Nephron progenitor cell (in vitro differentiated cells): ENCODE measurements at regions not wholly inside any gene's neighbourhood (a gene's known extent, or its start where the extent isn't known, plus 50 kb on each side); places are given as distances from the start of the nearest gene placed in this dataset.

Experiments used
- DNase-seq: peaks from one replicate; pipeline ENCODE4 v3.0.0; 2021
- H3K27ac Mint-ChIP-seq: 2 replicates; pipeline ENCODE4 v1.8.0; 2021; ENCODE audit warnings: mild to moderate bottlenecking, moderate library complexity, mixed read lengths
- H3K27me3 Mint-ChIP-seq: 2 replicates; pipeline ENCODE4 v1.8.0; 2021; ENCODE audit warnings: mild to moderate bottlenecking, low read depth, mixed read lengths; ENCODE audit not compliant: poor library complexity
- H3K36me3 Mint-ChIP-seq: 2 replicates; pipeline ENCODE4 v1.8.0; 2021; ENCODE audit warnings: low read depth, mixed read lengths
- H3K4me1 Mint-ChIP-seq: 2 replicates; pipeline ENCODE4 v1.8.0; 2021; ENCODE audit warnings: mixed read lengths
- H3K4me3 Mint-ChIP-seq: 2 replicates; pipeline ENCODE4 v1.8.0; 2021; ENCODE audit warnings: mild to moderate bottlenecking, moderate library complexity, mixed read lengths
- H3K9me3 Mint-ChIP-seq: 2 replicates; pipeline ENCODE4 v1.8.0; 2021; ENCODE audit warnings: mild to moderate bottlenecking, moderate library complexity, mixed read lengths
- CTCF ChIP-seq: fragments of 200-600 bp; sonication (generic); IDR thresholded peaks from 2 replicates; pipeline ENCODE4 v1.5.0; 2021; ENCODE audit warnings: antibody characterized with exemption

GRCh38 chr10:28986117-28986792, 302.6 kb upstream of the LYZL1 start:
- no peak for TF ChIP-seq CTCF
- no peak for DNase-seq
- Mint-ChIP-seq H3K27ac (no peak overlapping the region), H3K4me1 (peaks cover 53% of the 10 kb centered on the region), H3K27me3 (peaks cover 5% of the 10 kb centered on the region), H3K4me3 (no peak overlapping the region), H3K9me3 (no peaks in the 10 kb centered on the region), H3K36me3 (no peaks in the 10 kb centered on the region)

GRCh38 chr10:28986856-28987255, 302.0 kb upstream of the LYZL1 start:
- TF ChIP-seq CTCF, result no peak
- Mint-ChIP-seq H3K27me3 (peaks cover 6% of the 10 kb centered on the region), H3K9me3 (no peaks in the 10 kb centered on the region), H3K4me3 (no peak overlapping the region), H3K4me1 (peaks cover 54% of the 10 kb centered on the region), H3K27ac (peak overlapping the region; percentile 73), H3K36me3 (no peaks in the 10 kb centered on the region)
- DNase-seq, result no peak

- no peak overlapping the region for H3K4me3 Mint-ChIP-seq
- H3K27ac Mint-ChIP-seq, result no peak overlapping the region
- TF ChIP-seq CTCF, result no peak
- H3K9me3 Mint-ChIP-seq, result no peaks in the 10 kb centered on the region
- H3K27me3 Mint-ChIP-seq, result peaks cover 6% of the 10 kb centered on the region
- no peak for DNase-seq
- peaks cover 56% of the 10 kb centered on the region for H3K4me1 Mint-ChIP-seq
- H3K36me3 Mint-ChIP-seq, result no peaks in the 10 kb centered on the region
Observed at GRCh38 chr10:28987555-28988320, 301.1 kb upstream of the LYZL1 start.

- TF ChIP-seq CTCF, result no peak
- H3K9me3 Mint-ChIP-seq, result peaks cover 2% of the 10 kb centered on the region
- peaks cover 53% of the 10 kb centered on the region for H3K4me1 Mint-ChIP-seq
- no peak overlapping the region for H3K4me3 Mint-ChIP-seq
- no peaks in the 10 kb centered on the region for H3K36me3 Mint-ChIP-seq
- H3K27me3 Mint-ChIP-seq, result peaks cover 6% of the 10 kb centered on the region
- DNase-seq, result no peak
- H3K27ac Mint-ChIP-seq, result no peak overlapping the region
Observed at GRCh38 chr10:28988980-28989379, 299.9 kb upstream of the LYZL1 start.

GRCh38 chr10:28991333-28992270, 297.3 kb upstream of the LYZL1 start:
- peak; percentile 65 for TF ChIP-seq CTCF
- H3K9me3 Mint-ChIP-seq, result peaks cover 12% of the 10 kb centered on the region
- peak; percentile 57 for DNase-seq
- H3K4me1 Mint-ChIP-seq, result peaks cover 29% of the 10 kb centered on the region
- no peaks in the 10 kb centered on the region for H3K36me3 Mint-ChIP-seq
- H3K27ac Mint-ChIP-seq, result no peak overlapping the region
- peaks cover 3% of the 10 kb centered on the region for H3K27me3 Mint-ChIP-seq
- no peak overlapping the region for H3K4me3 Mint-ChIP-seq
